NT2/D1 (cell line): ENCODE measurements at regions not wholly inside any gene's neighbourhood (a gene's known extent, or its start where the extent isn't known, plus 50 kb on each side); places are given as distances from the start of the nearest gene placed in this dataset.
A peak's percentile ranks its signal among the peaks of the same experiment; 100 is the strongest.

Source experiments
- DNase-seq: peaks from one replicate; pipeline ENCODE4 v3.0.0-alpha.2; 2011; ENCODE audit warnings: low read depth, low spot score
- H3K27me3 ChIP-seq: 2 replicates; pipeline ENCODE4 v1.6.0; 2011; ENCODE audit warnings: mild to moderate bottlenecking; ENCODE audit not compliant: insufficient read length, insufficient read depth
- H3K36me3 ChIP-seq: 2 replicates; pipeline ENCODE4 v1.6.1; 2011; ENCODE audit warnings: mild to moderate bottlenecking, low read length, mixed read lengths; ENCODE audit not compliant: insufficient read depth, insufficient read length
- H3K4me1 ChIP-seq: 2 replicates; pipeline ENCODE4 v1.5.1; 2011; ENCODE audit not compliant: insufficient read depth, insufficient read length
- H3K4me3 ChIP-seq: 2 replicates; pipeline ENCODE4 v1.5.1; 2011; ENCODE audit warnings: low read depth; ENCODE audit not compliant: insufficient read length
- H3K9ac ChIP-seq: 2 replicates; pipeline ENCODE4 v1.6.0; 2011; ENCODE audit warnings: low read depth; ENCODE audit not compliant: insufficient read length
- H3K9me3 ChIP-seq: 2 replicates; pipeline ENCODE4 v1.5.1; 2011; ENCODE audit warnings: mild to moderate bottlenecking, low read length; ENCODE audit not compliant: insufficient read depth
- SUZ12 ChIP-seq: IDR thresholded peaks from 2 replicates; pipeline ENCODE4 v1.6.1; 2011; ENCODE audit not compliant: insufficient read length, insufficient read depth; ENCODE audit errors: extremely low read depth
- YY1 ChIP-seq: IDR thresholded peaks from 2 replicates; pipeline ENCODE4 v1.6.1; 2011; ENCODE audit not compliant: insufficient read length, insufficient read depth
- ZNF274 ChIP-seq: IDR thresholded peaks from 2 replicates; pipeline ENCODE4 v1.6.1; 2011; ENCODE audit warnings: mild to moderate bottlenecking, low read depth, low read length

DNA sequence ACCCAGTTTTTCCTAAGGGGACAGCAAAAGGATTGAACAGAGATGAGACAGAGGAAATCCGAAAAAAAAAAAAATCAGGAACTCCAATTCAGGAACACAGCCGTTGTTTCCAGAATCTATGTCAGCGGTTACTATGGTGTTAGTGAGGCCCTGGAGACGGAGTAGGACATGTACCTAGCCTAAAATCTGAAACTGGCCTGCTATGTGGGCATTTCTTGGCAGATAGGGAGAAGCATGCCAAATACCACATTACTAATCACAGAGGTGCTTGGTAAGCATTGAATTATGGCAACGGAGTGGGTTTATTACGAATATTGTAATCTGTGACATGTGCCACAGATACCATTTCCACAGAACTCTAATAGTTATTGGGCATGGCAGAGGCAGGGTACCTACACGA is 530.6 kb downstream of the CCDC85A start:
- Histone ChIP-seq H3K4me1 (no peaks in the 10 kb centered on the region), H3K9me3 (no peaks in the 10 kb centered on the region), H3K27me3 (no peaks in the 10 kb centered on the region), H3K36me3 (no peaks in the 10 kb centered on the region), H3K9ac (no peak overlapping the region), H3K4me3 (no peak overlapping the region)
- TF ChIP-seq ZNF274 (no peak), SUZ12 (no peak), YY1 (no peak)
- DNase-seq: no peak

- no peaks in the 10 kb centered on the region for H3K36me3 ChIP-seq
- no peak for DNase-seq
- H3K9ac ChIP-seq: no peak overlapping the region
- H3K4me1 ChIP-seq: no peaks in the 10 kb centered on the region
- H3K27me3 ChIP-seq: no peaks in the 10 kb centered on the region
- no peak overlapping the region for H3K4me3 ChIP-seq
- TF ChIP-seq YY1 (no peak), SUZ12 (no peak), ZNF274 (no peak)
- H3K9me3 ChIP-seq: no peaks in the 10 kb centered on the region
Observed at GRCh38 chr2:56715683-56716082, 531.9 kb downstream of the CCDC85A start.

DNA sequence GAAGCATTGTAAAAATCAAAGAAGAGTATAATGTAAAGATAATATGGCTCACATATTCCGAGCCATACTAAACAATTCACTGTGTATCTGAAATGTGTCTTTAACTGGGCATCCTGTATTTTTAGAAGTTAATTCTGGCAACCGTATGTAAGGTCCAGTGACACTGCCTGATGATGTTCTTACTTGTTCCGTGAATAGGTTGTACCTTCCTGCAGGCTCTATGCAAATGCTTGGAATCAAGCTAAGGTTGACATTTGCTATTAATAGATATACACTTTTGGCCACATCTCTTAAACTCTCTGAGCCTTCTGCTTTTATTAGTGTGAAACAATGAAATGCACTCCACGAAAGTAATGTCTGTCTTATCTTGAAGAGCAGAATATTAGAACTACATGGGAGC is 534.6 kb downstream of the CCDC85A start:
- Histone ChIP-seq H3K27me3 (no peaks in the 10 kb centered on the region), H3K36me3 (no peaks in the 10 kb centered on the region), H3K9ac (no peak overlapping the region), H3K4me3 (no peak overlapping the region), H3K9me3 (no peaks in the 10 kb centered on the region), H3K4me1 (no peaks in the 10 kb centered on the region)
- no peak for DNase-seq
- TF ChIP-seq ZNF274: no peak
- TF ChIP-seq YY1: no peak
- TF ChIP-seq SUZ12: no peak

- Histone ChIP-seq H3K4me1 (no peaks in the 10 kb centered on the region), H3K4me3 (no peak overlapping the region), H3K9ac (no peak overlapping the region), H3K36me3 (no peaks in the 10 kb centered on the region), H3K27me3 (no peaks in the 10 kb centered on the region), H3K9me3 (no peaks in the 10 kb centered on the region)
- no peak for DNase-seq
- TF ChIP-seq SUZ12 (no peak), YY1 (no peak), ZNF274 (no peak)
Observed at GRCh38 chr2:56729212-56729611, 545.4 kb downstream of the CCDC85A start.

DNA sequence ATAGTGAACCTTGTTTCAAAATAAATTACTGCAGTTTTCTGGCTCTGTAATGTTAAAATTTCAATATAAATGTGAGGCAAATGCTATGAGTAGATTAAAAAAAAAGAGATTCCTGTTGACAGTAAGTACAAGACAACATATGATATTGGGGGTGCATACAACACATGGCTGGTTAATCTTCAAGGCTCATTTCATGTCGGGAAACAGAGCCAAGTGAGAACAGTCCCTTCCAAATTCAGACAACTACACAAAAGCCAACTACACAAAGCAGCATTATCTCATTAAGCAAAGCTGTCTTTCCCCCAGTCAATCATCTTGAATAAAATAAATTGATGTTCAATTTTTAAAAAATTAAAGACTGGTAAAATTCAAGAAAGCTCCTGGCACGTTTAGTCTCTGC is 549.2 kb downstream of the CCDC85A start:
- no peaks in the 10 kb centered on the region for H3K27me3 ChIP-seq
- H3K4me3 ChIP-seq: no peak overlapping the region
- no peaks in the 10 kb centered on the region for H3K36me3 ChIP-seq
- TF ChIP-seq YY1 (no peak), ZNF274 (no peak), SUZ12 (no peak)
- no peaks in the 10 kb centered on the region for H3K9me3 ChIP-seq
- no peak for DNase-seq
- no peak overlapping the region for H3K9ac ChIP-seq
- no peaks in the 10 kb centered on the region for H3K4me1 ChIP-seq

- H3K4me1 ChIP-seq: no peaks in the 10 kb centered on the region
- no peak for TF ChIP-seq YY1
- no peak for TF ChIP-seq ZNF274
- no peak for TF ChIP-seq SUZ12
- H3K27me3 ChIP-seq: no peaks in the 10 kb centered on the region
- no peak for DNase-seq
- no peak overlapping the region for H3K9ac ChIP-seq
- no peak overlapping the region for H3K4me3 ChIP-seq
- H3K9me3 ChIP-seq: no peaks in the 10 kb centered on the region
- no peaks in the 10 kb centered on the region for H3K36me3 ChIP-seq
Observed at GRCh38 chr2:56739413-56739812, 555.6 kb downstream of the CCDC85A start.

DNA sequence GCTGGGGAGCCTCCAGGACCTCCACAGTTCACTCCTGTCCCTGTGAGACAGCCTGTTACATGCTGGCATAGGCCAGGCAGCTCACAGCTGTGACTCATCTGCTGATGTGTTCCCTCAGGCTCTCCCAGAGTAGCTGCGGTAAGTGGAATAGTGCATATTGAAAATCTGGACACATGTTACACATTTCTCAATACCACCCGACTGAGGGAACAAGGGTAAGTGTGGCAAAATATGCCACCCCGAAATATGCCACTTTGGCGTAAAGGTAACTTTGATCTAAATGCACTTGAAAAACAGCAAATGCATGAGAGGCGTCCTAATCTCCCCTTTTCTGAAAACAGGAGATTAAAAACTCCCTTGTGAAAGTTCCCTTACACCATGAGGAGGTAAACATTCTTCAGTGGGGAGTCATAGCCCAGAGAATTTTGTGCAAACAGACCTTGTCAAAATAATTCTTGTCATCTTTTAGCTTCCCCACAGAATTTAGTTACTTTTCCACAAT is 557.9 kb downstream of the CCDC85A start:
- DNase-seq: peak; percentile 11
- H3K4me3 ChIP-seq: no peak overlapping the region
- TF ChIP-seq ZNF274 (no peak), SUZ12 (no peak), YY1 (no peak)

DNA sequence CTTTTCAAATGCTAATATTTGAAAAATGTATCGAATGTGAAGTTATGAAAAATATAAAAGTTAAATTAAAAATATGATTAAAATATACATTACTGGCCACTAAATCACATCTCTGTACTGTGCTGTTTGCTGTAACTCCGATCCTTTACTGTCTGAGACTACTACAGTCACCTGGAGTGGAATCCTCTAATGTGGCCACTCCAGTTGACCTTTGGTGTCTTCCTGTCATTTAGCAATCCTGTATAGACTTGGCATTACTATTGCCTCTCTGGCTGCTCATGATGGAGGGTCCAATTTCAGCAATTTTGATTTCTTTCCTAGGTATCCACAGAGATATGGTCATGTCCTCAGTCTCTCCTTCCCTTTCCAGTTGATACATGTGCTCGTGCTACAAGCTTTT is 560.0 kb downstream of the CCDC85A start:
- no peak overlapping the region for H3K9ac ChIP-seq
- no peaks in the 10 kb centered on the region for H3K36me3 ChIP-seq
- no peaks in the 10 kb centered on the region for H3K9me3 ChIP-seq
- H3K27me3 ChIP-seq: no peaks in the 10 kb centered on the region
- no peaks in the 10 kb centered on the region for H3K4me1 ChIP-seq
- no peak for TF ChIP-seq SUZ12
- no peak for DNase-seq
- no peak overlapping the region for H3K4me3 ChIP-seq

More for the DNA sequence above, 557.9 kb downstream of the CCDC85A start:
- Histone ChIP-seq H3K36me3 (no peaks in the 10 kb centered on the region), H3K4me1 (no peaks in the 10 kb centered on the region), H3K9me3 (no peaks in the 10 kb centered on the region), H3K9ac (no peak overlapping the region), H3K27me3 (no peaks in the 10 kb centered on the region)
